GM19351 (cell line): ENCODE measurements at regions not wholly inside any gene's neighbourhood (a gene's known extent, or its start where the extent isn't known, plus 50 kb on each side); places are given as distances from the start of the nearest gene placed in this dataset.

Experiments used
- ATAC-seq: cut with Tn5 transposase; IDR thresholded peaks from one replicate; pipeline ENCODE4 v1.9.1; 2021; ENCODE audit warnings: mild to moderate bottlenecking, moderate library complexity; ENCODE audit not compliant: unreplicated experiment

DNA sequence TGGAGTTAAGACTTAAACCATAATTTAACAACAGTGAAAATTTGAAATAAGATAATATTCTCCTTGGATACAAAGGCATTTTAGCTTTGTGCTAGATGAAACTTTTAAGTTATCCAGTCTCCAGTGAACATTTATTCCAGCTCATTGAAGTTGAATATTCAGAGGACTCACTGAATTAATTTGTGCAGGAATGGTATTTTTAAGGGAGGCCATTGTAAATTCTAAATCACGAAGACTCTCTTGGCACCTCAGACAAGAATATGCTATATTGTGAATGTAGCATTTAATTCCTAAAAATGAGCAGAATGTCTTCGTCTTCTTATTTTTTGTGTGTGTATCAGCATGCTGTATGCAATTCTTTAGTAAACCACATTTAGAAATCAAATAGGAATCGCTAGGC lies 731.7 kb upstream of the RAB6C start:
- no peak for ATAC-seq

DNA sequence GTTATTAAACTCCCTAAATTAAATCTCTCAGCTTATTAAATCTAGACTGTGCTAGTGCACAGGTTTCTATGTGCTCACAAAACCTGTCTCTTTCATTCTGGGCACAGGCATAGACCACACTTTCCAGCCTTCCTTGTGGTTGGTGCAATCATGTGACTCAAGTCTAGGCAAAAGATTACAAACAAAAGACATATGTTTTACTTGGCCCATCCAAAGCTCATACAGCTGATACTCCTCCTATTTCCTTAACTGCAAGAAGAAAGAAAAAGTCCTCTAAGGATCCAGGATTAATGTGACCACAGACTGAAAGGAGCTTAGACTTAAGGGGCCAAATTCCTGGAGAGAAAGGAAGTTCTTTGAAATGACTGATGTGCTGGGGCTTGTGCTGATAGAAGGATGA lies 731.3 kb upstream of the RAB6C start:
- no peak for ATAC-seq

DNA sequence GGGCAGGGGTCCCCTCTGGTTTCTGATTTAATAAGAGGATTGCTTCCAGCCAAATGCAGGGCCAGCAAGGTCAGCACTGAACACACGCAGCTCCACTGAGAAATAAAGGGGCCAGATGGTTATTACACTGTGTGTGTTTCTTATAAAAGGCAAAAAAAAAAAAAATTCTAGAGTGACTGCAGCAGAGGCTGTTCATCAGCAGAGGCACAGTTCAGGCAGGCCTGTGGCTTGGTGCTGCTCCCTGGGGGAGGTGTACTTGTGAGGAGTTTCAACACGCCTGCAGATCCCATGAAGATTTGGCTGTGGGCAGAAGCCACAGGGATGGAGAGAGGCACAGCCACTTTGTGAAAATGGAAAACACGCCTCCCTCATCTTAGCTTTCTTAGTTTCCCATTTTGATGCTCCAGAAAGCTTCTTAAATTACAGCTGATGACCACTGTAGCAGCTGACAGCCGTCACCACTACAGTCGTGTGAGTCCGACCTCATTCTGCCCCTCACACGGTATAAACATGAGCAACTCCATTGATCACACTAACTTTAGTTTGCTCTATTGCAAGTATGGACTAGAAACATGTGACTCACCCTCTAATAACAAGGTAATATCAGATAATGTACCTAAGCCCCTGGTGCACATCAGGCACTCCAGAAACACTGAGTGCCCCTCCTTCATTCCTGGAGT lies 726.5 kb upstream of the RAB6C start:
- no peak for ATAC-seq

DNA sequence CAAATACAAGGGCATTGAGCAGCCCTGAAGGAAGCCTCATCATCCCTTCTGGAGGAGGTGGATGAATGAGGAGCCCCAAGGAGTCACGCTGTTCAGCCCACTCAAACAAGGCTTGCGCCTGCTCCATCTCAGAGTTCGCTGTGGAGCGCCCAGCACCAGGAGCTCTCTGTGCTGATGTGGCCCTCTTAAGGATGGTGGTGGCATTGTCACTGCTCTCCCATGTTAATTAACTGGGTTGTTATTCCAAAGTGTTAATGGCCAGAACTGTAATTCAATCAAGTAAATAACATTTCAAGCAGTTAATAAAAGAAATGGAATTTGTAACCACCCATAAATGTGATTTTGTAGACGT lies 726.0 kb upstream of the RAB6C start:
- peak; percentile 62 for ATAC-seq

DNA sequence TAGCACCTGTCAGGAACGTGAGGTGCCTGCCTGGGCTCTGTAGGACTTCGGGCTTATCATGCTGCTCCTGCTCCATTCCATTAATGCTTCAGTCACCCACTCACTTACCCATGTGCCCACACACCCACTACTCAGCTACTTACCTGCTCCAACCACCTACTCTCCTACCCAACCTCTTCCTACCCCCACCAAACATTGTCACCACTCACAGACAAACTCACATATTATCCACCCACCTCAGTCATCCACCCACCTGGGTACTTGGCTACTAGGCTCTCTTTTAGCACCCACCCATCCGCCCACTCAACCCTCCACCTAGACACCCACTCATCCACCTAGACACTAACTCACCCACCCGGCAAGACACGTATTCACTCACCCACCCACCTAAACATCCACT lies 724.7 kb upstream of the RAB6C start:
- ATAC-seq: no peak

- ATAC-seq: no peak
Observed at GRCh38 chr2:129255610-129256313, 723.7 kb upstream of the RAB6C start.

DNA sequence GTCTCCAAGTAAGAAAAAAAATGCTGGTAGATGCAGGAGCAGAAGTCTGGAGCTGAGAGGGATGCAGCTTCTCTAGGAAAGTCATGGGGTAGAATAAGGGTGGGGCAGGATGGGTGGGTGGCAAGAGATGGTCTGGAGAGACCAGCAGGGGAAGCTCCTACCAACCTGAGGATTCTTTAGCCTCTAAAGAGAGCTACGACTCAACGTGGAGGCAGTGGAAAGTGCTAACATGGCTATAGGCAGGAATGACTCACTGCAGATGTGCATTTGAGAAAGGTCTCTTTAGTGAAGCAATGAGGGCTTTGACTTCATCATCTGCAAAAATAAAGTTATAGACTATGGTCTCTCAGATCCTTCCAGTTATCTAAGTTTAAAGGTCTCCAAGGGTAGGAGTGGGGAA lies 722.8 kb upstream of the RAB6C start:
- ATAC-seq: no peak

DNA sequence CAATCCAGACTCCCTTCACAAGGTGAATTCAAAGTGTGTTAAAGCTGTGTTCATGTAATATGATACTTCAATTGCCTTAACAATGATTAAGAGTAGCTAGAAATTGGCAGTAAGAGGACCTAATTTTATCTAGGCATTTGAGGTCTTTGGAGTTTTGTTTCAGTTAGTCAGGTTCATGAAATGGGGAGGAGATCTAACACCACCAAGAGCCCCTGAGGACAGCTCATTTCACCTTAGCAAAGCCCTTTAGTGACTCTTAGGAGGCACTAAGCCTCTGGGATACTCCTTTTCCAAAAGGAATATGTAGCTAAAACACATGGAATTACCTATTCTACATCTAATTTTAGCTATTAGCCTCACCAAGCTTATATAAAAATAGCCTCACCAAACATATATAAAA lies 716.5 kb upstream of the RAB6C start:
- ATAC-seq: no peak

GRCh38 chr2:129263939-129264338 lies 715.5 kb upstream of the RAB6C start:
- ATAC-seq: no peak

DNA sequence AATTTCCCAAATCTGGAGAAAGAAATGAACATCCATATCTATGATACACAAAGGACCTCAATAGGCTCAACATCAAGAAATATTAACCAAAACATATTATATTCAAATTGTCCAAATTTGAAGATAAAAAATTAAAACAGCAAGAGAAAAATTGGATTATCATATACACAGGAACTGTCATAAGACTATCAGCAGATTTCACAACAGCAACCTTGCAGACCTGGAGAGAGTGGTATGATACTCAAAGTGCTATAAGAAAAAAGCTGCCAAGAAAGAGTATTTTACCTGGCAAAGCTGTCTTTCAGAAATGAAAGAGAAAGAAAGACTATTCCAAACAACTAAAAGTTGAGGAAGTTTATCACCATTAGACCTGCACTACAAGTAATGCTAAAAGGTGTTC lies 711.9 kb upstream of the RAB6C start:
- no peak for ATAC-seq

DNA sequence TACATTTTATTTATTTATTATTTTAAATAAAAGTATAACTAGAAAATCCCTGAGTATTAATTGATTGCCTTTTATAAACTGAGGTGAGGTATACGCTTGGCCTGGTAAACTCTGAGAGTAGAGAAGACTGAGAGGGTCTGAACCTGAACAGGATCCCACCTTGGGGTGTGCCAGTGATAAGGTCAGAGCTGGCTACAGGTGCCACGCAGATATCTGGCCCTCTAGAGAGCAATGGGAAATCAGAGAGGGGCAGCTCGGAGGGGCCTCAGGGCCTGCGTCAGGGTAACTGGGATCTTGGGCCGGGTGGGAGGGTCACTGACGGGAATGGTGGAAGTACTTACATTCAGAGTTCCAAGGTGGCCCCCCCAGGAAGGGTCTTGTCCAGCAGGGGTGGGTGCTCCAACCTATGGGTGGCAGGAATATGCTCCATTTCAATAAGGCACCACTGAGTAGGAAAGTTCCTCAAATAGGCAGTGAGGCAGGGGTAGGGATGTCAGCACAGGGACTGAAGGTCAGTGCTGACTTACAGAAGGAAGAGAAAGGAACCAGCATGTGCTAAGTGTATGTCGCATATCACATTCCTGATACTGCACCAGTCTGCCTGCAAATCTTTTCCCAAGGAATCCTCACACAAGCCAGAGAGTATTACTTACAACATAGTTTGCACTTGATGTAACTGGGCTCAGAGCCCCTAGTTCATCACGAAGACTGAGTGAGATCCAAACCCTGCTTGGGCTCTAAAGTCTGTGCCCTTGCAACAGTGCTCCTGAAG lies 706.0 kb upstream of the RAB6C start:
- no peak for ATAC-seq

GRCh38 chr2:129274038-129274415 lies 705.4 kb upstream of the RAB6C start:
- ATAC-seq: no peak

GRCh38 chr2:129274918-129275317 lies 704.5 kb upstream of the RAB6C start:
- no peak for ATAC-seq

DNA sequence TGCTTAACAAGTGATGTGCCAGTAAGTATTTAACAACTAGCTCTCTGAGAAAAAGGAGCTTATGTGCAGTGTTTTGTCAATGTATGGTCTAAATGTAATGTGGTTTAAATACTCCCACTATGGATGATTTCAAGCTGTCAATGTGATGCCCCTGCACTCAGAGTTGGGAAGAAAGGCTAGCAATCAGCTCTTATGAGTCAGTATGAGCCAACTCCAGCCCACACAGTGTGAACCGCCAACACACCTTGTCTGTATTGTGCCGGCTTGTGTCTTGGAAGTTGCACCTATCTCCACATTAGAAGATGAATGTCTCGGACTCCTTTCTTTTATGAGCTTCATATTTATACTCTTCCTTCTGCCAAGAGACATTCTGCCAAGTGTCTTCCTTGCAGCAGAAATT lies 703.8 kb upstream of the RAB6C start:
- no peak for ATAC-seq

DNA sequence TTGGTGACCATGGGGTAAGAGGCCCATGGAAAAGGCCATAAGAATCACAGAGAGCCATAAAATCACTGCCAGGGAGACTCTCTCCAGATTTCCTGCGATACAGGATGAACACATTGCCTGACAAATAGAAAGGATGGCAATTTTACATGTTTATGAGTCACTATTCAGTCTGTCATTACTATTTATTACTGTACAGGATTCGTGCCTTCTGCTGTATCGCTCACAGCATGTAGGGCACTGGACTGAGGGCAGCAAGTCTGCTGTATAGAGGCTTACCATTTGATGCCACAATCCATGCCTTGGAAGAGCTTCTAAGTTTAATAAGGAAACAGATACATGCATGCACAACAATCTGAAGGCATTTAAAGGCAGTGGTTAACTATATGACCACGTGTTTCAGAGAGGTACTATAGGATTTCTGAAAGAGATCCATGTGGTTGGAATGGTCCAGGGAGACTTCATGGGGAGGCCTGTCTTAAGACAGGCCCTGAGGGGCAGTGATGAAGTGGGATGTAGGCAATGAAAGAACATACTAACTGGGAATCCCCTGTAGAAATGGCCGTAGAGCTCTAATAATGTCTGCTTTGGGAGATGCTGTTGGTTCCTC lies 702.4 kb upstream of the RAB6C start:
- no peak for ATAC-seq

DNA sequence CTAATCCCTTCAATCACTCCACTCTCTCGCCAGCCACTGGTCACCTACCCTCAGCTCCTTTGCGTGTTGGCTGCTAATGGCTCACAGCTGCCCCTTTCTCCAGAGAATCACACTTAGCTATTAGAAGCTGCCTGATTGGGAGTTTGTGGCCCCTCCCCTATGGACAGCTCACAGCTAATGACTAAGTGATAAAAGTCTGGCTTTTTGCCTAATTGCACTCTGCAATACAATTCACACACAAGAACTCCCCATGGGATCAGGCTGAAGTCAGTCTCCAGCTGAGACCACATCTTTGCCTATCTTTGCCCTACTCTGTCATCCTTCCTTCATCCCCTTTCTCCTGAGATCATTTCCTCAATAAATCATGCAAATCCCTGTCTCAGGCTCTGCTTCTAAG lies 701.9 kb upstream of the RAB6C start:
- no peak for ATAC-seq

- ATAC-seq: no peak
Observed at GRCh38 chr2:129281791-129282530, 697.5 kb upstream of the RAB6C start.

DNA sequence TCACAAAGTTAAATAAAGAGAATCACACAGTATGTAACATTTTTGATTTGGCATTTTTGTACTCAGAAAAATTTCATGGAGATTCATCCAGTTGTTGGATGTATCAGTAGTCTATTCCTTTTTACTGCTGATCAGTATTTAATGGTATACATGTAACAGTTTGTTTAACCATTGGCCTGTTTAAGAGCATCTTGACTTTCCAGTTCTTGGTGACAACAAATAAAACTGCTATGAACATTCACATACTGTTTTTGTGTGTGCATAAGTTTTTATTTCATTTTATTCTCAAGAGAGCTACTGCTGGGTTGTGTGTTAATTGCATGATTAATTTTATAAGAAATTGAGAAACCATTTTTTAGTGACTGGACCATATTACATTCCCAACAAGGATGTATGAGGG lies 694.5 kb upstream of the RAB6C start:
- ATAC-seq: no peak

DNA sequence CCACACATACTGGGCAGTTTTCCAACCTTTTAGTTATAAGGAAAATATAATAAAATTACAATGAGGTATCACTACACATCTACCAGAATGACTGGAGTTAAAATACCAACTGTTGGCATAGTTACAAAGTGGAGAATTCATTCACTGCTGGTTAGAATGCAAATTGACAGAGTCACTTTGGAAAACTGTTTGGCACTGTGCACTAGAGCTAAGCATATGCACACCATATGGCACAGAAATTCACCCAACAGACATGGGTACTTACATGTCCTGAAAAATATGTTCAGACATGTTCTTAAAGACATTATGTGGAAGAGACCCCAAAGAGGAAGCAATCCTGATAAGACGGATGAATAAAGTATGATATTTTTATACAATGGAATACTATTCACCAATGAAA lies 686.1 kb upstream of the RAB6C start:
- no peak for ATAC-seq

DNA sequence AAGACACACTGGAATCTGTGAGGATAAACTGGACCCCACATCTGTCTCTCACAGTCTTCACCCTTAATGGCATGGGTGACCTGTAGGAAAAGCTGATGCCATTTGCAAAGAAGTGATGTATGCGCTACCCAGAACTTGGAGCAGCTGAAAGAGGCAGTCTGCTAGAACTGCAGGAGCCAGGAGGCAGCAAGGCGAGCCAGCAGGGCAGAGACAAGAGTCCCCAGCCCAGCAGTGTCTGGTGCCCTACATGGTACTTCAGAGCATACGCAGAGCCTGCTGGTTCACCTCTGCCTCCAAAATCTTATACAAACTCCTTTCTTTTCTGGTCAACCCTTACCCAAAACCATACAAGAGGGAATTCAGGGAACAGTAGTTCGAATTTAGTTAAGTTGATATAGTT lies 683.1 kb upstream of the RAB6C start:
- ATAC-seq: no peak

GRCh38 chr2:129296806-129297205 lies 682.7 kb upstream of the RAB6C start:
- no peak for ATAC-seq
